Naive thymus-derived CD4-positive, alpha-beta T cell (primary cell): ENCODE measurements at regions not wholly inside any gene's neighbourhood (a gene's known extent, or its start where the extent isn't known, plus 50 kb on each side); places are given as distances from the start of the nearest gene placed in this dataset.

Source experiments
- ATAC-seq: fragments of 150-1000 bp; cut with Tn5 transposase; 2 replicates; pipeline ENCODE4 v1.10.0; 2021; ENCODE audit warnings: mild to moderate bottlenecking, moderate library complexity
- CTCF ChIA-PET: fragments of 350-600 bp; sonication (Branson Sonifier 250); formaldehyde crosslinking; loops from one replicate; lab custom pipeline; 2021; ENCODE audit warnings: antibody characterized with exemption; lab: Charles Lee
- POLR2A ChIA-PET: fragments of 350-600 bp; sonication (Branson Sonifier 250); formaldehyde crosslinking; loops from one replicate; lab custom pipeline; 2021; ENCODE audit warnings: antibody characterized with exemption, inconsistent platforms; lab: Charles Lee
- DNase-seq, 9 donors: peaks; one replicate each; pipeline versions ENCODE4 v3.0.0 to v3.0.0-alpha.2; 2020 to 2022; ENCODE audit warnings: mixed read lengths in 1 of 9
- H3K27ac ChIP-seq: one replicate; pipeline ENCODE4 v1.7.0; 2013; ENCODE audit warnings: mild to moderate bottlenecking, low read depth, low read length, moderate library complexity
- H3K27me3 ChIP-seq, 2 donors: one replicate each; pipeline ENCODE4 v1.7.0; 2013; ENCODE audit warnings: low read length in 2 of 2, mild to moderate bottlenecking in 2 of 2, moderate library complexity in 2 of 2; ENCODE audit not compliant: control insufficient read depth in 2 of 2, insufficient read depth in 2 of 2
- H3K36me3 ChIP-seq, 3 experiments: 1 replicate in 2 of 3; 2 replicates in 1 of 3; pipeline ENCODE4 v1.7.0; 2013; ENCODE audit warnings: low read length in 3 of 3, mild to moderate bottlenecking in 3 of 3, moderate library complexity in 1 of 3; ENCODE audit not compliant: insufficient read depth in 3 of 3, control insufficient read depth in 2 of 3
- H3K4me1 ChIP-seq, 2 donors: one replicate each; pipeline ENCODE4 v1.7.0; 2013; ENCODE audit warnings: low read length in 2 of 2, mild to moderate bottlenecking in 2 of 2, moderate library complexity in 1 of 2; ENCODE audit not compliant: control insufficient read depth in 2 of 2, insufficient read depth in 2 of 2
- H3K4me3 ChIP-seq: 2 replicates; pipeline ENCODE4 v1.7.0; 2013; ENCODE audit warnings: mild to moderate bottlenecking, low read length
- H3K9me3 ChIP-seq, 3 experiments: 1 replicate in 2 of 3; 2 replicates in 1 of 3; pipeline ENCODE4 v1.7.0; 2013; ENCODE audit warnings: low read length in 3 of 3; ENCODE audit not compliant: control insufficient read depth in 2 of 3
- H3K27ac Mint-ChIP-seq, 9 donors: one replicate each; pipeline ENCODE4 v1.8.0; 2020 to 2022; ENCODE audit warnings: mixed read lengths in 9 of 9, mild to moderate bottlenecking in 8 of 9, moderate library complexity in 5 of 9, inconsistent platforms in 2 of 9
- H3K27me3 Mint-ChIP-seq, 5 donors: one replicate each; pipeline ENCODE4 v1.8.0; 2021 to 2022; ENCODE audit warnings: mixed read lengths in 5 of 5, mild to moderate bottlenecking in 1 of 5
- H3K36me3 Mint-ChIP-seq, 5 donors: one replicate each; pipeline ENCODE4 v1.8.0; 2020 to 2022; ENCODE audit warnings: mixed read lengths in 5 of 5, mild to moderate bottlenecking in 3 of 5, inconsistent platforms in 1 of 5
- H3K4me1 Mint-ChIP-seq, 7 donors: one replicate each; pipeline ENCODE4 v1.8.0; 2020 to 2022; ENCODE audit warnings: mixed read lengths in 7 of 7, mild to moderate bottlenecking in 3 of 7, inconsistent platforms in 1 of 7
- H3K4me3 Mint-ChIP-seq, 10 donors: one replicate each; pipeline ENCODE4 v1.8.0; 2020 to 2022; ENCODE audit warnings: mild to moderate bottlenecking in 10 of 10, mixed read lengths in 10 of 10, moderate library complexity in 6 of 10, inconsistent platforms in 2 of 10
- H3K9me3 Mint-ChIP-seq, 11 donors: one replicate each; pipeline ENCODE4 v1.8.0; 2020 to 2022; ENCODE audit warnings: mixed read lengths in 11 of 11, mild to moderate bottlenecking in 4 of 11, inconsistent platforms in 1 of 11, moderate library complexity in 1 of 11
- intact Hi-C, 2 donors: fragments of 100-400 bp; cut with micrococcal nuclease; formaldehyde crosslinking; loops; one replicate each; pipeline ENCODE4 v1.15.1; 2023

- Mint-ChIP-seq H3K4me1 (no peaks in the 10 kb centered on the region), H3K4me3 (no peak overlapping the region), H3K27ac (no peak overlapping the region), H3K36me3 (no peaks in the 10 kb centered on the region), H3K27me3 (no peaks in the 10 kb centered on the region), H3K9me3 (peaks cover 0 to 5% (median 0%) of the 10 kb centered on the region in 11 donors)
- ChIA-PET POLR2A (no interaction called here), CTCF (no interaction called here)
- intact Hi-C loops: no loop called here
- no peaks in the 10 kb centered on the region for H3K27me3 ChIP-seq
- H3K36me3 ChIP-seq: no peaks in the 10 kb centered on the region
- DNase-seq (no peak), ATAC-seq (no peak)
- no peak overlapping the region for H3K4me3 ChIP-seq
- no peak overlapping the region for H3K27ac ChIP-seq
- H3K9me3 ChIP-seq: no peaks in the 10 kb centered on the region
- H3K4me1 ChIP-seq: no peaks in the 10 kb centered on the region
Measured at GRCh38 chr6:50147371-50147770, 97.6 kb upstream of the DEFB112 start.

DNA sequence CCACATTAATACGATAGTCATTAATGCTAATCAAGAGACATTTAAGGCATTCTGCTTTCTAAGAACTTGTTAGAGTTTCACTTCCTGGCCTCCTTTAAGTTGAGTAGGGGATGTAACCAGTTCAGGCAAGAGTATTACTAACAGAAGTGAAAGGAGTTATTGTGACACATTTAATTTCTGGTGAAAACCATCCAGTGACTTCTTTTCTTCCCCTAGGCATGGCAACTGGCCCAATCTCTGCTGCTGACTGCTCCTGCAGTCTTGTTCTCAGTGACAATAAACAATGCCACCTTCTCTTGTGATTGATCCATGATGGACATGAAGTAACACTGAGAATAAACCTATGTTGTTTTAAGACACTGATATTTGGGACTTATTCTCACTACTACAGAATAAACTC lies 130.9 kb upstream of the DEFB112 start:
- Histone ChIP-seq H3K9me3 (no peaks in the 10 kb centered on the region), H3K4me3 (no peak overlapping the region), H3K4me1 (no peaks in the 10 kb centered on the region), H3K27me3 (no peaks in the 10 kb centered on the region), H3K36me3 (no peaks in the 10 kb centered on the region), H3K27ac (no peak overlapping the region)
- ChIA-PET CTCF (no interaction called here), POLR2A (no interaction called here)
- Mint-ChIP-seq H3K27me3 (no peaks in the 10 kb centered on the region), H3K4me1 (no peaks in the 10 kb centered on the region), H3K4me3 (no peak overlapping the region), H3K36me3 (no peaks in the 10 kb centered on the region), H3K27ac (no peak overlapping the region), H3K9me3 (peaks cover 0 to 33% (median 9%) of the 10 kb centered on the region in 11 donors)
- intact Hi-C loops: no loop called here
- ATAC-seq (no peak), DNase-seq (no peak)

DNA sequence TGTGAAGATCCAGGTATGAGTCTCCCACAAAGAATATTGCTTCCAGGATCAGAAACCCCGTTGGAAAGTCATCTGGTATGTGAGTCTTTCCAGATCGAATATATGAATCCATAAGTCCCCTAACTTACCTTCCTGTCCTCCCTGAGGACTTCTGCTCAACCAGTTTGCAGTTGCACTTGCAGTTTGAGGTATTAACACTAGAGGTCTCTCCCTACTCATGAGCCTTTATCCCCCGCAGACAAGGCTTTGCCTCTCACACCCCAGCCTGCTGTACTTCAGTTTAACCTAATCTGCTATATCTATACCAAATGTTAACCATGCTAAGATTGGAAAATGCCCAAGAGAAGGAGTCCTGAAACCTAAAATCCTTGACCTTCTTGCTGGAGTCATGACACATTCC lies 135.3 kb upstream of the DEFB112 start:
- Mint-ChIP-seq H3K4me3 (no peak overlapping the region), H3K36me3 (no peaks in the 10 kb centered on the region), H3K4me1 (no peaks in the 10 kb centered on the region), H3K9me3 (peaks cover 0 to 13% (median 6%) of the 10 kb centered on the region in 11 donors), H3K27me3 (no peaks in the 10 kb centered on the region), H3K27ac (no peak overlapping the region)
- Histone ChIP-seq H3K4me1 (no peaks in the 10 kb centered on the region), H3K27me3 (no peaks in the 10 kb centered on the region), H3K9me3 (no peaks in the 10 kb centered on the region), H3K4me3 (no peak overlapping the region), H3K36me3 (no peaks in the 10 kb centered on the region), H3K27ac (no peak overlapping the region)
- ATAC-seq (no peak), DNase-seq (no peak)
- intact Hi-C loops: no loop called here
- POLR2A ChIA-PET: no interaction called here
- CTCF ChIA-PET: no interaction called here

DNA sequence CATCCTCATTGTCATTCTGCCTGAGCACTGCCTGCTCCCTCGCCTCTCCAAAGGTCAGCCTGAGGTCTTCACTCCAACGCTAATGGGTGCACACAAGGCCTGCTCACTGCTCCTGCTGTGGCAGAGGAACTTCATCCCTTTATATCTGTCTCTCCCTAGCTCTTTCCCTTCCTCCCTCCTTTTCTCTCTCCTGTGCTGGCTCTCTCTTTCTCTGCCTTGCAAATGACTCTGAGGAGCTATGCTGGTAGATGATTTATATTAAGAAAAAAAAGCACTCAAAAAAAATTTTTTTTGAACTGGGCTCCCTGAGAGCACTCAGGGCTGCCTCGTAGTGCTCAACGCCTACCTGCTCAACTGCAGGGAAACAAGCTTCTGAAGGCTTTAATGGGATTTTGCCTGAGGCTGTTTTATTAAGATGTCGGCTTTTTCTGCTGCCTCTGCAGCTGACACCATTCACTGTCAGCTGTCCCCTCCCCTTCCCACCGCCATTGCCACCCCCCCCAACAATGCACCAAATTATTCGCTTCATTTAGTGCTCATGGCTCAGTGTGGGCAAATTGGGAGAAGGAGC lies 137.7 kb upstream of the DEFB112 start:
- H3K36me3 ChIP-seq: no peaks in the 10 kb centered on the region
- ATAC-seq: no peak
- Mint-ChIP-seq H3K4me1 (no peaks in the 10 kb centered on the region), H3K9me3 (peaks cover 0 to 10% (median 4%) of the 10 kb centered on the region in 11 donors), H3K27ac (no peak overlapping the region), H3K36me3 (no peaks in the 10 kb centered on the region), H3K27me3 (no peaks in the 10 kb centered on the region), H3K4me3 (no peak overlapping the region)
- H3K4me3 ChIP-seq: no peak overlapping the region
- H3K4me1 ChIP-seq: no peaks in the 10 kb centered on the region
- intact Hi-C loops: no loop called here
- ChIA-PET CTCF (no interaction called here), POLR2A (no interaction called here)
- no peak for DNase-seq
- H3K9me3 ChIP-seq: no peaks in the 10 kb centered on the region
- no peak overlapping the region for H3K27ac ChIP-seq
- H3K27me3 ChIP-seq: no peaks in the 10 kb centered on the region

DNA sequence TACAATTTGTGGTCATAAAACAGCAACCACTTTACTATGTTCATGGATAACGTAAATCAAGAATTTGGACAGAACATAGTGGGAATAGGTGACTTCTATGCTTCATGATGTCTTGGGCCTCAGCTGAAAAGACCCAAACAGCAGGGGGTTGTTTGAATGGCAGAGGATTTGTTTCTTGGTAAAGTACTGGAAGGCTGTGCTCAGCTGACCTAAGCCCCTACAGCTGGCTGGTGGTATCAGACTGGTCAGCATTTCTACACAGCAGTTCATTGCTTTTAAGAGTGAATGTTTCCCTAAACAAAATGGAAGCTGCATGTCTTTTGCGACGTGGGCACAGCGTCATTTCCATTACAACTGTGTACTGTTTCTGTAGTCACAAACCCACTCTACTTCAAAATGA lies 148.5 kb upstream of the DEFB112 start:
- intact Hi-C loops: no loop called here
- Histone ChIP-seq H3K9me3 (no peaks in the 10 kb centered on the region), H3K36me3 (no peaks in the 10 kb centered on the region), H3K4me3 (no peak overlapping the region), H3K27me3 (no peaks in the 10 kb centered on the region), H3K27ac (no peak overlapping the region), H3K4me1 (no peaks in the 10 kb centered on the region)
- peaks cover 0 to 4% (median 0%) of the 10 kb centered on the region in 11 donors for H3K9me3 Mint-ChIP-seq
- POLR2A ChIA-PET: no interaction called here
- CTCF ChIA-PET: no interaction called here
- no peak overlapping the region for H3K27ac Mint-ChIP-seq
- DNase-seq (no peak), ATAC-seq (no peak)
- no peaks in the 10 kb centered on the region for H3K27me3 Mint-ChIP-seq
- H3K4me3 Mint-ChIP-seq: no peak overlapping the region
- no peaks in the 10 kb centered on the region for H3K36me3 Mint-ChIP-seq
- H3K4me1 Mint-ChIP-seq: no peaks in the 10 kb centered on the region

GRCh38 chr6:50202766-50203165 lies 153.0 kb upstream of the DEFB112 start:
- intact Hi-C loops: no loop called here
- Histone ChIP-seq H3K4me3 (no peak overlapping the region), H3K9me3 (no peaks in the 10 kb centered on the region), H3K27me3 (no peaks in the 10 kb centered on the region), H3K4me1 (no peaks in the 10 kb centered on the region), H3K27ac (no peak overlapping the region), H3K36me3 (no peaks in the 10 kb centered on the region)
- POLR2A ChIA-PET: no interaction called here
- H3K9me3 Mint-ChIP-seq: peaks cover 0 to 10% (median 0%) of the 10 kb centered on the region in 11 donors
- no peak overlapping the region for H3K27ac Mint-ChIP-seq
- H3K36me3 Mint-ChIP-seq: no peaks in the 10 kb centered on the region
- DNase-seq (no peak), ATAC-seq (no peak)
- H3K27me3 Mint-ChIP-seq: no peaks in the 10 kb centered on the region
- H3K4me3 Mint-ChIP-seq: no peak overlapping the region
- CTCF ChIA-PET: no interaction called here
- no peaks in the 10 kb centered on the region for H3K4me1 Mint-ChIP-seq

GRCh38 chr6:50211582-50211981 lies 161.9 kb upstream of the DEFB112 start:
- no peak overlapping the region for H3K4me3 ChIP-seq
- intact Hi-C loops: no loop called here
- H3K4me1 ChIP-seq: no peaks in the 10 kb centered on the region
- no peak overlapping the region for H3K27ac ChIP-seq
- no peaks in the 10 kb centered on the region for H3K9me3 ChIP-seq
- peaks cover 0 to 14% (median 4%) of the 10 kb centered on the region in 11 donors for H3K9me3 Mint-ChIP-seq
- no peaks in the 10 kb centered on the region for H3K27me3 Mint-ChIP-seq
- no peak overlapping the region for H3K27ac Mint-ChIP-seq
- H3K36me3 Mint-ChIP-seq: no peaks in the 10 kb centered on the region
- CTCF ChIA-PET: no interaction called here
- no peak for DNase-seq
- ATAC-seq: no peak
- no peaks in the 10 kb centered on the region for H3K36me3 ChIP-seq
- POLR2A ChIA-PET: no interaction called here
- H3K27me3 ChIP-seq: no peaks in the 10 kb centered on the region
- H3K4me3 Mint-ChIP-seq: no peak overlapping the region
- H3K4me1 Mint-ChIP-seq: no peaks in the 10 kb centered on the region
